Nephron progenitor cell (in vitro differentiated cells): ENCODE measurements at regions not wholly inside any gene's neighbourhood (a gene's known extent, or its start where the extent isn't known, plus 50 kb on each side); places are given as distances from the start of the nearest gene placed in this dataset.

ENCODE experiments used
- DNase-seq: peaks from one replicate; pipeline ENCODE4 v3.0.0; 2021
- H3K27ac Mint-ChIP-seq: 2 replicates; pipeline ENCODE4 v1.8.0; 2021; ENCODE audit warnings: mild to moderate bottlenecking, moderate library complexity, mixed read lengths
- H3K27me3 Mint-ChIP-seq: 2 replicates; pipeline ENCODE4 v1.8.0; 2021; ENCODE audit warnings: mild to moderate bottlenecking, low read depth, mixed read lengths; ENCODE audit not compliant: poor library complexity
- H3K36me3 Mint-ChIP-seq: 2 replicates; pipeline ENCODE4 v1.8.0; 2021; ENCODE audit warnings: low read depth, mixed read lengths
- H3K4me1 Mint-ChIP-seq: 2 replicates; pipeline ENCODE4 v1.8.0; 2021; ENCODE audit warnings: mixed read lengths
- H3K4me3 Mint-ChIP-seq: 2 replicates; pipeline ENCODE4 v1.8.0; 2021; ENCODE audit warnings: mild to moderate bottlenecking, moderate library complexity, mixed read lengths
- H3K9me3 Mint-ChIP-seq: 2 replicates; pipeline ENCODE4 v1.8.0; 2021; ENCODE audit warnings: mild to moderate bottlenecking, moderate library complexity, mixed read lengths
- CTCF ChIP-seq: fragments of 200-600 bp; sonication (generic); IDR thresholded peaks from 2 replicates; pipeline ENCODE4 v1.5.0; 2021; ENCODE audit warnings: antibody characterized with exemption

GRCh38 chr4:115759231-115759630 lies 645.8 kb upstream of the NDST4 start:
- Mint-ChIP-seq H3K4me1 (no peaks in the 10 kb centered on the region), H3K27ac (no peak overlapping the region), H3K36me3 (no peaks in the 10 kb centered on the region)

GRCh38 chr4:115749404-115749803 lies 636.0 kb upstream of the NDST4 start:
- no peak for DNase-seq
- no peaks in the 10 kb centered on the region for H3K36me3 Mint-ChIP-seq
- H3K27ac Mint-ChIP-seq, result no peak overlapping the region
- no peak for TF ChIP-seq CTCF
- no peaks in the 10 kb centered on the region for H3K9me3 Mint-ChIP-seq
- H3K4me1 Mint-ChIP-seq, result no peaks in the 10 kb centered on the region
- H3K4me3 Mint-ChIP-seq, result no peak overlapping the region
- no peaks in the 10 kb centered on the region for H3K27me3 Mint-ChIP-seq

More at GRCh38 chr4:115759231-115759630, 645.8 kb upstream of the NDST4 start:
- Mint-ChIP-seq H3K27me3 (no peaks in the 10 kb centered on the region), H3K9me3 (no peaks in the 10 kb centered on the region), H3K4me3 (no peak overlapping the region)
- no peak for TF ChIP-seq CTCF
- no peak for DNase-seq

- Mint-ChIP-seq H3K9me3 (no peaks in the 10 kb centered on the region), H3K4me3 (no peak overlapping the region), H3K27me3 (no peaks in the 10 kb centered on the region), H3K36me3 (no peaks in the 10 kb centered on the region), H3K4me1 (no peaks in the 10 kb centered on the region), H3K27ac (peak overlapping the region; percentile 62)
- DNase-seq, result no peak
- TF ChIP-seq CTCF, result no peak
Measured at GRCh38 chr4:115740806-115741205, 627.4 kb upstream of the NDST4 start.

- Mint-ChIP-seq H3K27ac (no peak overlapping the region), H3K36me3 (no peaks in the 10 kb centered on the region), H3K4me3 (no peak overlapping the region), H3K27me3 (no peaks in the 10 kb centered on the region), H3K9me3 (no peaks in the 10 kb centered on the region), H3K4me1 (no peaks in the 10 kb centered on the region)
- DNase-seq, result no peak
- TF ChIP-seq CTCF, result no peak
Measured at GRCh38 chr4:115729739-115730266, 616.4 kb upstream of the NDST4 start.

- Mint-ChIP-seq H3K4me1 (no peaks in the 10 kb centered on the region), H3K36me3 (no peaks in the 10 kb centered on the region), H3K27ac (no peak overlapping the region), H3K4me3 (no peak overlapping the region), H3K27me3 (no peaks in the 10 kb centered on the region), H3K9me3 (no peaks in the 10 kb centered on the region)
- DNase-seq, result no peak
- TF ChIP-seq CTCF, result no peak
Measured at GRCh38 chr4:115723621-115724020, 610.2 kb upstream of the NDST4 start.

GRCh38 chr4:115720611-115721010 lies 607.2 kb upstream of the NDST4 start:
- no peaks in the 10 kb centered on the region for H3K36me3 Mint-ChIP-seq
- no peak for DNase-seq
- H3K4me1 Mint-ChIP-seq, result no peaks in the 10 kb centered on the region
- no peak overlapping the region for H3K4me3 Mint-ChIP-seq
- H3K9me3 Mint-ChIP-seq, result no peaks in the 10 kb centered on the region
- H3K27me3 Mint-ChIP-seq, result no peaks in the 10 kb centered on the region
- no peak overlapping the region for H3K27ac Mint-ChIP-seq
- TF ChIP-seq CTCF, result no peak
